HCT116 (cell line): ENCODE measurements at regions not wholly inside any gene's neighbourhood (a gene's known extent, or its start where the extent isn't known, plus 50 kb on each side); places are given as distances from the start of the nearest gene placed in this dataset.
"Not testable (repeated sequence)": the region's sequence is repeated elsewhere in the genome, so short reads cannot be mapped to it uniquely, and the experiment has no call there.

Source experiments
- ATAC-seq: fragments of 200-7000 bp; cut with Tn5 transposase; 2 replicates; pipeline ENCODE4 v1.9.1; 2020; ENCODE audit warnings: mild to moderate bottlenecking, moderate library complexity
- BruUV-seq: library from RNA; stranded (reverse); fragments of 400-500 nt; replicated peaks from 2 replicates; lab custom pipeline; 2021; lab: Mats Ljungman, UMichigan
- CTCF ChIA-PET: fragments of 300-600 bp; sonication (Branson Sonifier 250); formaldehyde crosslinking; loops from one replicate; lab custom pipeline; 2021; ENCODE audit warnings: antibody characterized with exemption; lab: Charles Lee
- POLR2A ChIA-PET: fragments of 300-600, 350-600 bp; sonication (Branson Sonifier 250); formaldehyde crosslinking; loops from one replicate; lab custom pipeline; 2021; ENCODE audit warnings: antibody characterized with exemption; lab: Charles Lee
- RAD21 ChIA-PET, 2 experiments: fragments of 300-600 bp; sonication (Branson Sonifier 250); formaldehyde crosslinking; loops; one replicate each; lab custom pipeline; 2023; ENCODE audit warnings: low total read pairs in 2 of 2; ENCODE audit not compliant: uncharacterized antibody in 2 of 2, unreplicated experiment in 2 of 2, low non-redundant PET in 1 of 2; lab: Charles Lee
- DNase-seq: peaks from one replicate; pipeline ENCODE4 v3.0.0-alpha.2; 2010; ENCODE audit warnings: low read depth, low spot score
- H2AFZ ChIP-seq: fragments of 200-600 bp; shearing (Covaris generic), sonication (generic); 2 replicates; pipeline ENCODE4 v1.6.1; 2017; ENCODE audit warnings: low read depth, mixed run types, mixed read lengths, antibody characterized with exemption, low read length; ENCODE audit not compliant: poor library complexity, severe bottlenecking
- H3K27ac ChIP-seq: 2 replicates; pipeline ENCODE4 v1.5.1; 2012; ENCODE audit warnings: low read depth, low read length
- H3K27me3 ChIP-seq: fragments of 200-600 bp; sonication (generic); 2 replicates; pipeline ENCODE4 v1.6.1; 2016; ENCODE audit warnings: mixed run types, low read length, mixed read lengths; ENCODE audit not compliant: insufficient read depth
- H3K36me3 ChIP-seq, 2 experiments: fragments of 200-500 bp in 1 of 2; fragments of 200-600 bp in 1 of 2; sonication (Bioruptor generic) in 1 of 2; sonication (generic) in 1 of 2; 2 replicates each; pipeline versions ENCODE4 v1.5.1 to v1.6.1; 2014 to 2016; ENCODE audit warnings: low read length in 2 of 2, inconsistent platforms in 1 of 2, mixed read lengths in 1 of 2, mixed run types in 1 of 2; ENCODE audit not compliant: insufficient read depth in 2 of 2, control insufficient read depth in 1 of 2
- H3K4me1 ChIP-seq, 2 experiments: fragments of 200-600 bp in 1 of 2; sonication (generic) in 1 of 2; 2 replicates each; pipeline versions ENCODE4 v1.5.1 to v1.6.1; 2012 to 2017; ENCODE audit warnings: low read length in 2 of 2, inconsistent platforms in 1 of 2, mild to moderate bottlenecking in 1 of 2, mixed read lengths in 1 of 2, mixed run types in 1 of 2, moderate library complexity in 1 of 2; ENCODE audit not compliant: insufficient read depth in 2 of 2, control insufficient read depth in 1 of 2
- H3K4me2 ChIP-seq: fragments of 200-600 bp; sonication (generic); 2 replicates; pipeline ENCODE4 v1.6.1; 2017; ENCODE audit warnings: mixed run types, low read length, mixed read lengths
- H3K4me3 ChIP-seq, 2 experiments: fragments of 200-600 bp in 1 of 2; sonication (generic) in 1 of 2; replicated peaks in 1 of 2; 2 replicates each; pipeline ENCODE4 v1.5.1; 2011 to 2016; ENCODE audit warnings: low read length in 2 of 2, control low read depth in 1 of 2, low read depth in 1 of 2, mild to moderate bottlenecking in 1 of 2, mixed read lengths in 1 of 2, mixed run types in 1 of 2
- H3K79me2 ChIP-seq: fragments of 200-600 bp; sonication (generic); 2 replicates; pipeline ENCODE4 v1.6.1; 2017; ENCODE audit warnings: mild to moderate bottlenecking, mixed run types, low read length, moderate library complexity, mixed read lengths; ENCODE audit not compliant: insufficient read depth
- H3K9ac ChIP-seq: fragments of 200-600 bp; sonication (generic); 2 replicates; pipeline ENCODE4 v1.6.1; 2016; ENCODE audit warnings: low read length, mixed read lengths
- H3K9me2 ChIP-seq: fragments of 200-600 bp; sonication (generic), shearing (Covaris generic); 2 replicates; pipeline ENCODE4 v1.6.1; 2017; ENCODE audit warnings: mixed run types, mild to moderate bottlenecking, moderate library complexity; ENCODE audit not compliant: insufficient read depth
- H3K9me3 ChIP-seq, 2 experiments: fragments of 200-500 bp in 1 of 2; fragments of 200-600 bp in 1 of 2; sonication (Bioruptor generic) in 1 of 2; sonication (generic) in 1 of 2; 2 replicates each; pipeline ENCODE4 v1.6.1; 2014 to 2017; ENCODE audit warnings: low read length in 2 of 2, mixed read lengths in 2 of 2, inconsistent platforms in 1 of 2, low read depth in 1 of 2, mild to moderate bottlenecking in 1 of 2, mixed run types in 1 of 2, moderate library complexity in 1 of 2; ENCODE audit not compliant: control insufficient read depth in 1 of 2, insufficient read depth in 1 of 2
- H4K20me1 ChIP-seq: fragments of 200-600 bp; sonication (generic), shearing (Covaris generic); 2 replicates; pipeline ENCODE4 v1.6.1; 2017; ENCODE audit warnings: mixed run types, mild to moderate bottlenecking, moderate library complexity; ENCODE audit not compliant: insufficient read depth
- CEBPB ChIP-seq: IDR thresholded peaks from 2 replicates; pipeline ENCODE4 v1.6.1; 2012; ENCODE audit warnings: low read depth
- JUND ChIP-seq: IDR thresholded peaks from 2 replicates; pipeline ENCODE4 v1.6.1; 2012
- SIN3A ChIP-seq: IDR thresholded peaks from 2 replicates; pipeline ENCODE4 v1.6.1; 2012; ENCODE audit warnings: low read depth
- SP1 ChIP-seq: IDR thresholded peaks from 2 replicates; pipeline ENCODE4 v1.6.1; 2012; ENCODE audit warnings: low read depth
- TCF7L2 ChIP-seq: IDR thresholded peaks from 2 replicates; pipeline ENCODE4 v1.7.0; 2011; ENCODE audit warnings: borderline replicate concordance, inconsistent platforms; ENCODE audit not compliant: insufficient read depth, insufficient read length; ENCODE audit errors: extremely low read depth
- ZBTB33 ChIP-seq: IDR thresholded peaks from 2 replicates; pipeline ENCODE4 v1.6.1; 2011; ENCODE audit warnings: mild to moderate bottlenecking, low read length, moderate library complexity; ENCODE audit not compliant: insufficient replicate concordance; ENCODE audit errors: extremely low read depth
- intact Hi-C: fragments of 100-400 bp; cut with micrococcal nuclease; formaldehyde crosslinking; loops from 2 replicates; pipeline ENCODE4 v1.10.0; 2022
- TF ChIP-seq, protein P1 (sequence below), 3 experiments: fragments of 200-600 bp in 1 of 3; sonication (generic) in 1 of 3; IDR thresholded peaks in 2 of 3; conservative IDR thresholded peaks in 1 of 3; 2 replicates each; pipeline ENCODE4 v1.5.1; 2012 to 2017; ENCODE audit warnings: low read depth in 2 of 3, low read length in 2 of 3, antibody characterized with exemption in 1 of 3, borderline replicate concordance in 1 of 3, control low read depth in 1 of 3, mild to moderate bottlenecking in 1 of 3, mixed read lengths in 1 of 3, mixed run types in 1 of 3, moderate library complexity in 1 of 3; ENCODE audit not compliant: insufficient read depth in 1 of 3
- TF ChIP-seq, protein P2 (sequence below): IDR thresholded peaks from 2 replicates; pipeline ENCODE4 v1.6.1; 2012; ENCODE audit warnings: low read depth

- ATAC-seq, H3K9me3 ChIP-seq, H3K27ac ChIP-seq, H3K27me3 ChIP-seq, CTCF ChIA-PET, BruUV-seq, H4K20me1 ChIP-seq, H3K9ac ChIP-seq, H3K79me2 ChIP-seq, H3K4me3 ChIP-seq, H3K36me3 ChIP-seq, POLR2A ChIA-PET, H3K4me2 ChIP-seq, RAD21 ChIA-PET, intact Hi-C loops, H3K9me2 ChIP-seq, H3K4me1 ChIP-seq, H2AFZ ChIP-seq, DNase-seq: not testable (repeated sequence)
These were observed 285.8 kb upstream of the AMIGO2 start for GRCh38 chr12:47365443-47366076.

DNA sequence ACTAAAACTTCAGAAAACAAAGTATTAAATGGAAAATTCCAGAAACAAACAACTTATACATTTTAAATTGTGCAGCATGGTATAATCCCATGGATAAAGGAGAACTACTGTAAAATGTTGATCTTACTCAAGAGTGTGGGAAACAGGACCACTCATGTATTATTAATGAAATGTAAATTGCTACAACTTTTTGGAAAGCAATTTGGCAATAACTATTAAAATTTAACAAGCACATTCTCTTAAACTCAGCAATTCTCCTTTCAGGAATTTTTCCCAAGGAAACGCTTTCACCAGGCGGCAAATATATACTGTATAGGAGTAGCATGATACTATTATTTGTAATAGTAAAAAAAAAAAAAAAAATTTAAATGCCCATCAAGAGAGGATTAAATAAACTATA, 284.5 kb upstream of the AMIGO2 start:
- Histone ChIP-seq H3K4me2 (no peak overlapping the region), H3K36me3 (no peaks in the 10 kb centered on the region), H3K27me3 (no peaks in the 10 kb centered on the region), H2AFZ (no peak overlapping the region), H3K27ac (no peak overlapping the region), H3K4me1 (peaks cover 0 to 7% of the 10 kb centered on the region in 2 experiments; a peak in 1 of 4 replicates), H3K79me2 (no peaks in the 10 kb centered on the region), H3K4me3 (no peak overlapping the region), H3K9ac (no peak overlapping the region), H3K9me2 (no peaks in the 10 kb centered on the region), H3K9me3 (no peaks in the 10 kb centered on the region), H4K20me1 (no peaks in the 10 kb centered on the region)
- intact Hi-C loops = no loop called here
- DNase-seq (no peak), ATAC-seq (no peak)
- BruUV-seq = no TSS peak
- RAD21 ChIA-PET = no interaction called here
- CTCF ChIA-PET = interaction anchor here (1.2 kb wide), 1 partner anchor 33 kb away, joined by 3 read pairs; no protein-coding TSS in a partner anchor
- POLR2A ChIA-PET = no interaction called here
- no peak for TF ChIP-seq SIN3A
- no peak for TF ChIP-seq JUND
- TF ChIP-seq, protein P1, sequence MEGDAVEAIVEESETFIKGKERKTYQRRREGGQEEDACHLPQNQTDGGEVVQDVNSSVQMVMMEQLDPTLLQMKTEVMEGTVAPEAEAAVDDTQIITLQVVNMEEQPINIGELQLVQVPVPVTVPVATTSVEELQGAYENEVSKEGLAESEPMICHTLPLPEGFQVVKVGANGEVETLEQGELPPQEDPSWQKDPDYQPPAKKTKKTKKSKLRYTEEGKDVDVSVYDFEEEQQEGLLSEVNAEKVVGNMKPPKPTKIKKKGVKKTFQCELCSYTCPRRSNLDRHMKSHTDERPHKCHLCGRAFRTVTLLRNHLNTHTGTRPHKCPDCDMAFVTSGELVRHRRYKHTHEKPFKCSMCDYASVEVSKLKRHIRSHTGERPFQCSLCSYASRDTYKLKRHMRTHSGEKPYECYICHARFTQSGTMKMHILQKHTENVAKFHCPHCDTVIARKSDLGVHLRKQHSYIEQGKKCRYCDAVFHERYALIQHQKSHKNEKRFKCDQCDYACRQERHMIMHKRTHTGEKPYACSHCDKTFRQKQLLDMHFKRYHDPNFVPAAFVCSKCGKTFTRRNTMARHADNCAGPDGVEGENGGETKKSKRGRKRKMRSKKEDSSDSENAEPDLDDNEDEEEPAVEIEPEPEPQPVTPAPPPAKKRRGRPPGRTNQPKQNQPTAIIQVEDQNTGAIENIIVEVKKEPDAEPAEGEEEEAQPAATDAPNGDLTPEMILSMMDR (IDR thresholded peaks at IDR 0.05 in 2 of 3, conservative IDR thresholded peaks at IDR 0.05 in 1 of 3; ENCODE audit: borderline replicate concordance in 1 of 3, insufficient read depth in 1 of 3, low read depth in 2 of 3, low read length in 2 of 3) = no peak
- TF ChIP-seq, protein P2, sequence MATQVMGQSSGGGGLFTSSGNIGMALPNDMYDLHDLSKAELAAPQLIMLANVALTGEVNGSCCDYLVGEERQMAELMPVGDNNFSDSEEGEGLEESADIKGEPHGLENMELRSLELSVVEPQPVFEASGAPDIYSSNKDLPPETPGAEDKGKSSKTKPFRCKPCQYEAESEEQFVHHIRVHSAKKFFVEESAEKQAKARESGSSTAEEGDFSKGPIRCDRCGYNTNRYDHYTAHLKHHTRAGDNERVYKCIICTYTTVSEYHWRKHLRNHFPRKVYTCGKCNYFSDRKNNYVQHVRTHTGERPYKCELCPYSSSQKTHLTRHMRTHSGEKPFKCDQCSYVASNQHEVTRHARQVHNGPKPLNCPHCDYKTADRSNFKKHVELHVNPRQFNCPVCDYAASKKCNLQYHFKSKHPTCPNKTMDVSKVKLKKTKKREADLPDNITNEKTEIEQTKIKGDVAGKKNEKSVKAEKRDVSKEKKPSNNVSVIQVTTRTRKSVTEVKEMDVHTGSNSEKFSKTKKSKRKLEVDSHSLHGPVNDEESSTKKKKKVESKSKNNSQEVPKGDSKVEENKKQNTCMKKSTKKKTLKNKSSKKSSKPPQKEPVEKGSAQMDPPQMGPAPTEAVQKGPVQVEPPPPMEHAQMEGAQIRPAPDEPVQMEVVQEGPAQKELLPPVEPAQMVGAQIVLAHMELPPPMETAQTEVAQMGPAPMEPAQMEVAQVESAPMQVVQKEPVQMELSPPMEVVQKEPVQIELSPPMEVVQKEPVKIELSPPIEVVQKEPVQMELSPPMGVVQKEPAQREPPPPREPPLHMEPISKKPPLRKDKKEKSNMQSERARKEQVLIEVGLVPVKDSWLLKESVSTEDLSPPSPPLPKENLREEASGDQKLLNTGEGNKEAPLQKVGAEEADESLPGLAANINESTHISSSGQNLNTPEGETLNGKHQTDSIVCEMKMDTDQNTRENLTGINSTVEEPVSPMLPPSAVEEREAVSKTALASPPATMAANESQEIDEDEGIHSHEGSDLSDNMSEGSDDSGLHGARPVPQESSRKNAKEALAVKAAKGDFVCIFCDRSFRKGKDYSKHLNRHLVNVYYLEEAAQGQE = no peak
- no peak for TF ChIP-seq ZBTB33
- no peak for TF ChIP-seq TCF7L2
- TF ChIP-seq CEBPB = no peak
- TF ChIP-seq SP1 = no peak
